ENCODE measurements at regions not wholly inside any gene's neighbourhood (a gene's known extent, or its start where the extent isn't known, plus 50 kb on each side); places are given as distances from the start of the nearest gene placed in this dataset.

- H3K4me1 ChIP-seq = no peaks in the 10 kb centered on the region
- H3K9ac ChIP-seq (ENCODE audit: low read depth in 2 of 2, low read length in 2 of 2) = no peak overlapping the region
- intact Hi-C loops (cut with DNase I) = no loop called here
- TF ChIP-seq, protein P1, sequence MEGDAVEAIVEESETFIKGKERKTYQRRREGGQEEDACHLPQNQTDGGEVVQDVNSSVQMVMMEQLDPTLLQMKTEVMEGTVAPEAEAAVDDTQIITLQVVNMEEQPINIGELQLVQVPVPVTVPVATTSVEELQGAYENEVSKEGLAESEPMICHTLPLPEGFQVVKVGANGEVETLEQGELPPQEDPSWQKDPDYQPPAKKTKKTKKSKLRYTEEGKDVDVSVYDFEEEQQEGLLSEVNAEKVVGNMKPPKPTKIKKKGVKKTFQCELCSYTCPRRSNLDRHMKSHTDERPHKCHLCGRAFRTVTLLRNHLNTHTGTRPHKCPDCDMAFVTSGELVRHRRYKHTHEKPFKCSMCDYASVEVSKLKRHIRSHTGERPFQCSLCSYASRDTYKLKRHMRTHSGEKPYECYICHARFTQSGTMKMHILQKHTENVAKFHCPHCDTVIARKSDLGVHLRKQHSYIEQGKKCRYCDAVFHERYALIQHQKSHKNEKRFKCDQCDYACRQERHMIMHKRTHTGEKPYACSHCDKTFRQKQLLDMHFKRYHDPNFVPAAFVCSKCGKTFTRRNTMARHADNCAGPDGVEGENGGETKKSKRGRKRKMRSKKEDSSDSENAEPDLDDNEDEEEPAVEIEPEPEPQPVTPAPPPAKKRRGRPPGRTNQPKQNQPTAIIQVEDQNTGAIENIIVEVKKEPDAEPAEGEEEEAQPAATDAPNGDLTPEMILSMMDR (IDR thresholded peaks at IDR 0.05) = no peak
- no peak for DNase-seq
- no peaks in the 10 kb centered on the region for H3K36me3 ChIP-seq
- no peak overlapping the region for H3K4me3 ChIP-seq
- no peaks in the 10 kb centered on the region for H3K9me3 ChIP-seq
- no peak overlapping the region for H3K27ac ChIP-seq
- H3K27me3 ChIP-seq = no peaks in the 10 kb centered on the region
Measured at GRCh38 chr18:79628416-79629248, 51.0 kb upstream of the CTDP1 start.

DNA sequence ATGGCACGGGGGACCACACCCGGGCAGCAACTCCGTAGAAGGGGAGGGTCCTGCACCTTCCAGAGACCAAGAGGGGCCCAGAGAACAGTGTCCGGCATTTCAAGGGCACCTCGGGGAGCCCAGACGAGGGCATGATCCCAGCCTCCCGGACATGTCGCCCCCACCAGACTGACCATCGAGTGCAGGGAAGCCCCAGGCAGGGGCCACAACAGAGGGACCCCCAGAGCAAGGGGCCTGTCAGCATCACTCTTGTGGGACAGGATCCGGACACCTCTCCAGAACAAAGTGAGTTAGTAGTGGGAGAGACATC, 50.4 kb upstream of the CTDP1 start:
- H3K27me3 ChIP-seq = no peaks in the 10 kb centered on the region
- no peaks in the 10 kb centered on the region for H3K36me3 ChIP-seq
- no peak overlapping the region for H3K27ac ChIP-seq
- H3K9me3 ChIP-seq = no peaks in the 10 kb centered on the region
- no peak for DNase-seq
- no peaks in the 10 kb centered on the region for H3K4me1 ChIP-seq
- intact Hi-C loops (cut with DNase I) = no loop called here
- TF ChIP-seq, protein P1 (IDR thresholded peaks at IDR 0.05) = no peak
- H3K4me3 ChIP-seq = no peak overlapping the region
- H3K9ac ChIP-seq (ENCODE audit: low read depth in 2 of 2, low read length in 2 of 2) = no peak overlapping the region

DNA sequence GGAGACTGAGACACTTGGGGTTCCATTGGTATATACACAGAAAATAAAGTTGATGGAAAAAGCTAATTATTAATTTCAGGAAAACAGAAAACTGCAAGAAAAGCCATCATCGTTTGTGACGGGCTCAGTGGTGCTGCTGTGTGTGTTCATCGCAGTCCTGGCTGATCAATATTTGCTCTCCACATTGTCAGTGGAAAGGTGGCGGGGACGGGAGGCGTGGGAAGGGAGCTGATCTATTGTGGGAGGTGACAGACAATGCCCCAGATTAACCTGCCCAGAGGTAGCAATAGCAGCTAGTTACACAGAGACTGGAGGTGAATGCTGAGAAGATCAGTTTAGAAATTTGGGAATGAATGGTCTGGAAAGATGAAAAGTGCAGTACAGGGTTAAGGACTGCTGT, 50.0 kb upstream of the CTDP1 start:
- Histone ChIP-seq H3K9me3 (no peaks in the 10 kb centered on the region), H3K27me3 (no peaks in the 10 kb centered on the region), H3K36me3 (no peaks in the 10 kb centered on the region), H3K27ac (no peak overlapping the region), H3K4me1 (no peaks in the 10 kb centered on the region), H3K4me3 (no peak overlapping the region), H3K9ac (ENCODE audit: low read depth in 2 of 2, low read length in 2 of 2) (no peak overlapping the region)
- DNase-seq = no peak
- TF ChIP-seq, protein P1 (IDR thresholded peaks at IDR 0.05) = no peak
- intact Hi-C loops (cut with DNase I) = no loop called here

All from colonic mucosa (tissue), 4 donors.